Thyroid gland (tissue), 4 donors: ENCODE measurements at regions not wholly inside any gene's neighbourhood (a gene's known extent, or its start where the extent isn't known, plus 50 kb on each side); places are given as distances from the start of the nearest gene placed in this dataset.

Experiments
- CTCF ChIP-seq, 6 experiments: fragments of 200-600 bp in 3 of 6; fragments of 450-650 bp in 3 of 6; sonication (generic) in 3 of 6; IDR thresholded peaks; one replicate each; pipeline ENCODE4 v1.5.1; 2016 to 2019; ENCODE audit warnings: antibody characterized with exemption in 6 of 6, mild to moderate bottlenecking in 2 of 6, inconsistent platforms in 1 of 6, moderate library complexity in 1 of 6
- POLR2A ChIP-seq, 2 donors: fragments of 450-650 bp; IDR thresholded peaks; one replicate each; pipeline ENCODE4 v1.6.1; 2017; ENCODE audit warnings: antibody characterized with exemption in 2 of 2, mild to moderate bottlenecking in 2 of 2, moderate library complexity in 1 of 2

GRCh38 chr20:63097336-63097831 lies 90.6 kb upstream of the BHLHE23 start:
- no peak for TF ChIP-seq CTCF (IDR thresholded peaks at IDR 0.05)
- no peak for TF ChIP-seq POLR2A (IDR thresholded peaks at IDR 0.05)
